ENCODE measurements at regions not wholly inside any gene's neighbourhood (a gene's known extent, or its start where the extent isn't known, plus 50 kb on each side); places are given as distances from the start of the nearest gene placed in this dataset.

DNA sequence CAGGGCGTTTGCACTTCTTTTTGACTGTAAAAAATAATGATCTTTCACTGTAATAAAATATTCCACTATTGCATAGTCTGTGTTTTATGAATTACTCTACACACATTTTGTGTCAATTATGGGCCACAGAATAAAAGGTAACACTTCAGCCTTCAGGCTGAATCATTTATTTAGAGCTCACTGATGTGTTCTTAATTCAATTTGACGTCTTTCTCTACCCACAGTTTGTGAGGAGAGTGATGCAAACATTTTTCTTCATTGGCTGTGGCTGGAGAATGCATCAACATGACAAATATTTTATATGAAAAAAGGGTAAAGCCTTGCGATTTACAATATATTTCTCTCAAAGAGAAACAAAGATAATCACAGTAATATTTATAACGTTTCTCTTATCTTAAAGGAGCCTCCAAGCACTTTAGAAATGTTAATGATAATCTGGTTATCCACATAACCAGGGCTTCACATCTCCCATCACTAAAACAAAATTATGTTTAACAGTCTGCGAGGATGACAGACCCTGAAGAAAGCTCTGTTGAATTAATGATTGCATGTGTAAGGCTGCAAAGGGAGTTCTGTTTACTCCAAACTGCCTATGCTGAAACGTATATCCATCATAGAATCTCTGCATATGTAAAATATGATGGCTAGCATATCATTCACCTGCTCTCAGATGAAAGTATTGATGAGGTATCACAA, 951.3 kb downstream of the ZPLD1 start:
- DNase-seq: no peak

DNA sequence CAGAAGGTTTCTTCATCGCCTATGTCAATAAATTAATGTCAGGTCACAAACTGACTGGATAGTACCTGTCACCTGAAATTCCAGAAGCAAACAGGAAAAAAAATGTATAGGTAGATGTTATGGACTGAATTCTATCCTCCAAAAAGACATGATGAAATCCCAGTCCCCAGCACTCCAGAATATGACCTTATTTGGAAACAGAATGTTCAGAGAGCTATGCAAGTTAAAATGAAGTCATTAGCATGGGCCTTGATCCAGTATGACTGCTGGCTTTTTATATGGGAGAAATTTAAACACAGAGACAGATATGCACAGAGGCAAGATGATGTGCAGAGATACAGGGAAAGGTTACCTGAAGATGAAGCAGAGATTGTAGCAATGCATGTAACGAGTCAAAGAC, 953.4 kb downstream of the ZPLD1 start:
- DNase-seq: no peak

GRCh38 chr3:103389356-103389755, 954.5 kb downstream of the ZPLD1 start:
- DNase-seq: no peak

- DNase-seq: no peak
Measured at GRCh38 chr3:103393395-103394186, 958.8 kb downstream of the ZPLD1 start.

GRCh38 chr3:103403191-103403590, 968.4 kb downstream of the ZPLD1 start:
- no peak for DNase-seq

GRCh38 chr3:103406320-103406850, 971.6 kb downstream of the ZPLD1 start:
- DNase-seq: no peak

- DNase-seq: no peak
Measured at GRCh38 chr3:103410231-103410630, 975.4 kb downstream of the ZPLD1 start.

DNA sequence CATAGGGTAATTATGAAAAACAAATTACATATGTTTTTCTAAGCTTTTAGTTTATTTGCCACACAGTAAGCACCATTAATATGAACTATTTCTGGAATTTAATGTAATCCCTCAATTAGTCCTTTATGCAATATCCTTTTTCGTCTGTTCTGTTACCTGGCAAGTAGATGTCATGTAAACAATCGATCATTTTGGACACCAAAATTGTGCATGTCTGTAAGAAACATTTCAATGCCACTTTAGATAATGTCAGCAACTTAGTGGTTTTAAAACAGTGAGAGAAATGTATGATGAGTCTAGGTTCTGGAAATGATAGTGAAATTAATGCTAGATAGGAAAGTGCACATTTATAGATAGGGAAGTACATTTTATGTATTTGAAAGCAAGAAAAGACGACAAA, 986.6 kb downstream of the ZPLD1 start:
- DNase-seq: no peak

GRCh38 chr3:103437883-103438282, 1003.1 kb downstream of the ZPLD1 start:
- DNase-seq: no peak

DNA sequence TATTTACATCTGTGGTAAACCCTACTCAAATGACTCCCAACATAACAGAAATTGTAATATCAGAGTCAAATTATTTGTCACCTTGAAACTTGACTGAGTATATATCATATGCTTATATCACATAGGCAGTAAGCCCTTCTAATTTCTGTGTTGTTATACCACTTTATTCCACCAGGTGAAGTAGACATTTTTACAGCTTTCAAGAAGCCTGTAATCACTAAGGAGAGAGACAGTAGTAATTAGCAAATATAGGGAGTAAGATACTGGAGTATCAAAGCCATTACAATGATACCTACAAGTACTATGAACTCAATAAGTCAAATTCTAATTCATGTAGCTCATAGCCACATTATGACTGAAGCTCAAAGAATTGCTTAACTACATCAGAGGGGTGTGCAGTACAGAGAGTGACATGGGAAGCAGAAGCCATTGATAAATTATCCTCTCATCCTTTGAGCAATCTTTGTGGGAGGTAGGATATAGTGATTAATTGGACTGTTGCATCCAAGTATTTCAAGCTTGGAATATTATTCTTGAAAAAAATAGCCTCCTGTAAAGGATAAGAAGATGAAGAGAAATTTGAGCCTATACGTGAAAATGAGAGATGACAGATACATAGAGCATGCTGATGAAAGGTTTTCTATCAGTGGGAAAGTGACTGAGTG, 1005.9 kb downstream of the ZPLD1 start:
- DNase-seq: no peak

- no peak for DNase-seq
Measured at GRCh38 chr3:103446953-103447629, 1012.3 kb downstream of the ZPLD1 start.

DNA sequence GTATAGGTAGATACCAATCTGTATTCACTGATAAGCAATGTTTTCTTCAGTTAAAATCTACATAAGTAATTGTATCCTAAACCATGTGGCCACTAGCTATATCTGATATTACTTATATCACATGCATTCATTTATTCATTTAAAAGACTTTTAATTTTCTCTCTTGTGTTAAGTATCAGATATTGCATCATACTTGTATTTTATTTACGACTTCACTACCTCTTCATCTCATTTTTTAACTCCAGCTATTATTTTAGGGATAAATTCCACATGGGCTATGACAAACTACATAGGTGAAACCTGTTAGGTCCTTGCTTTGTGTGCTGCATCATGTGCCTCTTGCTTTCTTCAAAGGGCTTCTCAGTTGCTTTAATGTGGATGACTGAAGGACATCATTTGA, 1018.3 kb downstream of the ZPLD1 start:
- DNase-seq: no peak

- no peak for DNase-seq
Measured at GRCh38 chr3:103459815-103460214, 1025.0 kb downstream of the ZPLD1 start.

GRCh38 chr3:103470498-103470897, 1035.7 kb downstream of the ZPLD1 start:
- no peak for DNase-seq

DNA sequence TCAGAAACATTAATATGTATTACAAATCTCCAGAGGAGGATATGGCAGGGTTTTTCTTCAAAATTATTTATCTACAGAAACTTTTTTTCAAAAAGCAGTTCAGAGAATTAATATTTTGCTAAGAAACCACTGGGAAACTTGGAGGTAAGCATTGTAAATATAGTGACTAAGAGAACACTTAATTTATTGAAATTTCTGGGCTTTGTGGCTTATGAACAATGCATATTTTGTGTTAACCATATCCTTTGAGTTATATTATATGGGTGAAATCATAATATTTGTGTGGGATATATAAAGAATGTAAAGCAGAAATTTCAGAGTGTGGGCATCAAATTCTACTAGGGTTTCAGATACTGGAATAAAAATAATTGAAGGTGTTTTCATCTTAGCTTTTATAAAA, 1059.2 kb downstream of the ZPLD1 start:
- DNase-seq: no peak

GRCh38 chr3:103494512-103494911, 1059.7 kb downstream of the ZPLD1 start:
- no peak for DNase-seq

DNA sequence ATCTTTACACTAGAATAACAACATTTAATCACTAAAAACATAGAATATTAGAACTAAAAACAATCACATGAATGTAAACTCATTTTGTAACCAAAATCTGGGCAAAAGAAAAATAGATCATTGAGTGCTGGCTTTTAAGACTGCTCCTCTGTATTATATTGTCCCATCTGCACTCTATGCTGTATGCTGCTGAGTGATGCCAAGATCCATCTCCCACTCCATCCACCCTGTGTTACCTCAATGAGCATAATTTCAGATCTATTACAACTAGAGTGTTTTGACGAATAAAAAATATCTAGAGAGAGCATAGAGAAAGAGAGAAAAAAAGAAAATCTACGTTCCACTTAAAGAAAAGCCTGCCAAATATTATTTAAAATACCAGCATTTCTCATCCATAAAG, 1060.4 kb downstream of the ZPLD1 start:
- DNase-seq: no peak

- DNase-seq: no peak
Measured at GRCh38 chr3:103499132-103499900, 1064.5 kb downstream of the ZPLD1 start.

DNA sequence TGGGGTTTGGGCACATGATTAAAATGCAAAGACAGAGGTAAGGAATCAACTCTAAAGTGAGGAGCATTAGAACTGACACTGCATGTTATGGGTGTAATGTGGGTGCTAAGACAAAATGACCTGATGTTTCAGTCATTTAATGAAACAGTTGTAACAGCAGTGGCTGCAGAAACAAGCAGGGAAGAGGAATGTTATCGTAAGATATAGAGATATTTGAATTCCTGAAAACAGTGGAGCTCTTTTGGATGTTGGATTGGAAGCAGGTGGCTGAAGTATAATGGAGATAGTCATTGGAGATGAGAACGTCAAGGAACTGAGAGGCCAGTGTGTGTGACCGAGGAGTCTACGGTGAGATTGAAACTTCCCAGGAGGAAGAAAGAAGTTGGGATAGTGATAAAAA, 1065.2 kb downstream of the ZPLD1 start:
- no peak for DNase-seq

GRCh38 chr3:103510760-103511159, 1075.9 kb downstream of the ZPLD1 start:
- no peak for DNase-seq

DNA sequence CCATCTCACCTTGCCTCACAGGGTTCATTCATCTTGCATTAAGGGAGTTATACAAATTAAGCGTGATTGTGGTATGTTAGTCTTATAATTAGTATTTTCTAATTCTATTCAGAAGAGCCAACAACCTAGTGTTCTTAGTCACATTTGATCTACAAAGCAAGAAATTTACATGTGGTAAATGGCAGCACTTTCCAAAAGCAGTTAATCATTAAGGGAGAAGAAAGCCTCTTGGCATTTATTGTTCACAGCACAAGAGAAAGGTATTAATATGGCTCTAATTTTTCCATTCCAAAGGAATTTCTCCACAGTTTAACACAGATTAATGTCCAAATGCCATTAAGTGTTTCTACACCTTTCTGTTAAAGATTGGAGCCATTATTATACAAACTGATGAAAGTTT, 1077.1 kb downstream of the ZPLD1 start:
- no peak for DNase-seq

DNA sequence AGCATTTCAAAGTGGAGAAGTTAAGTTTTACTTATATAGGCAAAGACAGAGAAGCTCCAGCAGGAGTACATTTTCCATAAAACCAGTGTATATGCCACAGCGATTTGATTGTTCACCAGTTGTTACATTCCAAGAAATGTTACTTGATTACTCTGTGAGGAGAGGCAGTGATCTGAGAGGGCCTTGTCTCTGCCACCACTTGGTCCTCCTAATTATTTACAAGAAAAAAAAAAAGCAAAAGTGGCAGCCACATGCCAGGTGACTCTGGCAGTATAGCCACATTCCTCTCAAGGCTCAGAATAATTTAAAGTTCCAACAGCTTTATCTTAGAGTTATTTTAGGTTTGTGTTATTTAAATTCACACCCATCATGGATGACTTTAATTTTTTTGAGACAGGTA, 1077.8 kb downstream of the ZPLD1 start:
- DNase-seq: no peak
